HepG2 (cell line): ENCODE measurements at regions not wholly inside any gene's neighbourhood (a gene's known extent, or its start where the extent isn't known, plus 50 kb on each side); places are given as distances from the start of the nearest gene placed in this dataset.
A peak's percentile ranks its signal among the peaks of the same experiment; 100 is the strongest.

ENCODE experiments used
- ARID4A ChIP-seq: sonication (generic); formaldehyde crosslinking; IDR thresholded peaks from 2 replicates; pipeline ENCODE4 v1.5.0; 2020; ENCODE audit warnings: mild to moderate bottlenecking, missing genetic modification reagents, borderline replicate concordance
- BHLHE40 ChIP-seq: IDR thresholded peaks from 2 replicates; pipeline ENCODE4 v1.6.1; 2011; ENCODE audit warnings: low read length, improper control_type of control experiment
- FOSL1 ChIP-seq: sonication (generic); formaldehyde crosslinking; IDR thresholded peaks from 2 replicates; pipeline ENCODE4 v1.9.0; 2021; ENCODE audit warnings: missing genetic modification reagents, borderline replicate concordance
- HMG20A ChIP-seq: IDR thresholded peaks from 2 replicates; pipeline ENCODE4 v1.6.1; 2016; ENCODE audit warnings: borderline replicate concordance
- LCORL ChIP-seq, 2 experiments: fragments of 450-650 bp in 1 of 2; sonication (generic) in 1 of 2; formaldehyde crosslinking in 1 of 2; IDR thresholded peaks; 2 replicates each; pipeline versions ENCODE4 v1.5.0 to v1.6.1; 2017 to 2020; ENCODE audit warnings: antibody characterized with exemption in 1 of 2, missing genetic modification reagents in 1 of 2
- MED8 ChIP-seq: sonication (generic); formaldehyde crosslinking; IDR thresholded peaks from 2 replicates; pipeline ENCODE4 v1.8.1; 2023; ENCODE audit warnings: mild to moderate bottlenecking, missing genetic modification reagents; ENCODE audit not compliant: insufficient replicate concordance
- NR2F2 ChIP-seq: IDR thresholded peaks from 2 replicates; pipeline ENCODE4 v1.6.1; 2012; ENCODE audit warnings: low read depth, inconsistent platforms, borderline replicate concordance
- PHF21A ChIP-seq: sonication (generic); formaldehyde crosslinking; IDR thresholded peaks from 2 replicates; pipeline ENCODE4 v1.5.0; 2020; ENCODE audit warnings: mild to moderate bottlenecking, missing genetic modification reagents
- RERE ChIP-seq: IDR thresholded peaks from 2 replicates; pipeline ENCODE4 v1.6.1; 2016; ENCODE audit warnings: low read depth, missing genetic modification reagents, missing compliant biosample characterization
- SALL1 ChIP-seq: sonication (generic); formaldehyde crosslinking; IDR thresholded peaks from 2 replicates; pipeline ENCODE4 v1.8.0; 2022; ENCODE audit warnings: mild to moderate bottlenecking, missing genetic modification reagents
- SRSF9 ChIP-seq: fragments of 200-400 bp; formaldehyde crosslinking; IDR thresholded peaks from 2 replicates; pipeline ENCODE4 v1.6.1; 2018; ENCODE audit warnings: borderline replicate concordance, mild to moderate bottlenecking, low read depth, low read length; ENCODE audit not compliant: insufficient read depth, poor library complexity, severe bottlenecking
- ZNF367 ChIP-seq: sonication (generic); formaldehyde crosslinking; IDR thresholded peaks from 2 replicates; pipeline ENCODE4 v1.4.0; 2020; ENCODE audit warnings: missing genetic modification reagents, borderline replicate concordance
- ZNF609 ChIP-seq: sonication (generic); formaldehyde crosslinking; IDR thresholded peaks from 2 replicates; pipeline ENCODE4 v1.4.0; 2020; ENCODE audit warnings: mild to moderate bottlenecking, missing genetic modification reagents, borderline replicate concordance

GRCh38 chr14:50018201-50018932 lies 98.0 kb downstream of the VCPKMT start (continued):
- TF ChIP-seq SRSF9 = no peak
- peak; percentile 82 for TF ChIP-seq NR2F2
- TF ChIP-seq RERE (CRISPR knock-in tag) = 0 out of 2 replicates have a peak, but pooled peaks have one; percentile 41
- peak; percentile 34; the same call in 1 of the 2 replicates for TF ChIP-seq ARID4A (CRISPR knock-in tag)
- peak; percentile 69; the same call in 1 of the 2 replicates for TF ChIP-seq FOSL1 (CRISPR knock-in tag)
- peak; percentile 28; the same call in 1 of the 2 replicates for TF ChIP-seq PHF21A
- peak; percentile 47 for TF ChIP-seq MED8 (CRISPR knock-in tag)
- peak; percentile 96; the same call in 1 of the 2 replicates for TF ChIP-seq ZNF367
- peak; percentile 43; the same call in 1 of the 2 replicates for TF ChIP-seq ZNF609
- TF ChIP-seq LCORL (IDR thresholded peaks at IDR 0.05) = no peak
- peak; percentile 54; the same call in 1 of the 2 replicates for TF ChIP-seq LCORL (CRISPR knock-in tag; IDR thresholded peaks at IDR 0.05)
- peak; percentile 32; the same call in 1 of the 2 replicates for TF ChIP-seq SALL1
- TF ChIP-seq HMG20A (CRISPR knock-in tag) = 0 out of 2 replicates have a peak, but pooled peaks have one; percentile 32
- peak; percentile 99 for TF ChIP-seq BHLHE40
